Loucy (cell line): ENCODE measurements at regions not wholly inside any gene's neighbourhood (a gene's known extent, or its start where the extent isn't known, plus 50 kb on each side); places are given as distances from the start of the nearest gene placed in this dataset.

Experiments used
- H2AFZ ChIP-seq: fragments of 200-600 bp; sonication (generic); 2 replicates; pipeline ENCODE4 v1.6.0; 2016; ENCODE audit warnings: antibody characterized with exemption, mild to moderate bottlenecking, low read length, moderate library complexity
- H3F3A ChIP-seq: fragments of 200-600 bp; 2 replicates; pipeline ENCODE4 v1.6.0; 2016; ENCODE audit warnings: antibody characterized with exemption, low read depth, mild to moderate bottlenecking
- H3K27me3 ChIP-seq: fragments of 200-600 bp; sonication (generic); 2 replicates; pipeline ENCODE4 v1.6.1; 2014; ENCODE audit warnings: low read length, mild to moderate bottlenecking; ENCODE audit not compliant: insufficient read depth, poor library complexity, severe bottlenecking
- H3K36me3 ChIP-seq: fragments of 200-600 bp; sonication (generic); 2 replicates; pipeline ENCODE4 v1.6.1; 2016; ENCODE audit warnings: low read length; ENCODE audit not compliant: insufficient read depth
- H3K4me1 ChIP-seq: fragments of 200-600 bp; sonication (generic); 2 replicates; pipeline ENCODE4 v1.5.1; 2014; ENCODE audit warnings: low read length, mild to moderate bottlenecking; ENCODE audit not compliant: insufficient read depth, poor library complexity, severe bottlenecking
- H3K4me2 ChIP-seq: fragments of 200-600 bp; sonication (generic); 2 replicates; pipeline ENCODE4 v1.6.0; 2014; ENCODE audit warnings: antibody characterized with exemption, low read length, low read depth, mild to moderate bottlenecking; ENCODE audit not compliant: poor library complexity, severe bottlenecking
- H3K4me3 ChIP-seq: fragments of 200-600 bp; sonication (generic); 2 replicates; pipeline ENCODE4 v1.5.1; 2014; ENCODE audit warnings: low read length, mild to moderate bottlenecking, mixed read lengths; ENCODE audit not compliant: poor library complexity, severe bottlenecking
- H3K79me2 ChIP-seq: fragments of 200-600 bp; sonication (generic); 2 replicates; pipeline ENCODE4 v1.6.1; 2014; ENCODE audit warnings: low read length; ENCODE audit not compliant: insufficient read depth
- H3K9ac ChIP-seq: fragments of 200-600 bp; sonication (generic); 2 replicates; pipeline ENCODE4 v1.6.0; 2014; ENCODE audit warnings: mild to moderate bottlenecking, low read depth, low read length, moderate library complexity; ENCODE audit not compliant: poor library complexity, severe bottlenecking
- H3K9me2 ChIP-seq: fragments of 200-600 bp; sonication (generic); replicated peaks from 2 replicates; pipeline ENCODE4 v1.6.1; 2016; ENCODE audit warnings: low read depth, low read length, mixed read lengths
- H3K9me3 ChIP-seq: fragments of 200-600 bp; sonication (generic); 2 replicates; pipeline ENCODE4 v1.6.1; 2014; ENCODE audit warnings: mild to moderate bottlenecking, antibody characterized with exemption, low read length, low read depth; ENCODE audit not compliant: insufficient read depth
- H4K20me1 ChIP-seq: fragments of 200-600 bp; sonication (generic); 2 replicates; pipeline ENCODE4 v1.6.0; 2014; ENCODE audit warnings: antibody characterized with exemption, low read length, mild to moderate bottlenecking; ENCODE audit not compliant: insufficient read depth, poor library complexity, severe bottlenecking
- EZH2phosphoT487 ChIP-seq: fragments of 200-600 bp; IDR thresholded peaks from 2 replicates; pipeline ENCODE4 v1.6.1; 2018; ENCODE audit warnings: antibody characterized with exemption, mild to moderate bottlenecking, moderate library complexity, borderline replicate concordance
- TF ChIP-seq, protein P1 (sequence below): fragments of 200-600 bp; sonication (generic); conservative IDR thresholded peaks from 2 replicates; pipeline ENCODE4 v1.5.1; 2014; ENCODE audit warnings: mild to moderate bottlenecking, antibody characterized with exemption, low read length

DNA sequence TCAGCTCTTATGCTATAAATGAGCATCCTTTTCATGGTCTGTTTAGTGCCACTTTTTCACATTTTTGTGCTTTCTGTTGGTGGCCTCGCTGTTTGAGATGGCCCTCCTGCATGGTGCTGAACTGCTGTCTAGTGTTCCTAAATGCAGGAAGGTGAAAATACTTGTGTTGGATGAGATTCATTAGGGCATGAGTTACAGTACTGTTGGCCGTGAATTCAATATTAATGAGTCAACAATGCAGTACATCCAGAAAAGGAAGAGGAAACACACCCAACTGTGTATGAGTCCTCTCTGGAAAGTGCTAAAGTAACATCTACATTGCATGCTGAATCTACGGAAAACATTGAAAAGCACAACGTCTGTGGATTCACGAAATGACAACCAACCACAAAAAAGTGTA, 124.0 kb downstream of the HERPUD2 start:
- H3F3A ChIP-seq = no peaks in the 10 kb centered on the region

DNA sequence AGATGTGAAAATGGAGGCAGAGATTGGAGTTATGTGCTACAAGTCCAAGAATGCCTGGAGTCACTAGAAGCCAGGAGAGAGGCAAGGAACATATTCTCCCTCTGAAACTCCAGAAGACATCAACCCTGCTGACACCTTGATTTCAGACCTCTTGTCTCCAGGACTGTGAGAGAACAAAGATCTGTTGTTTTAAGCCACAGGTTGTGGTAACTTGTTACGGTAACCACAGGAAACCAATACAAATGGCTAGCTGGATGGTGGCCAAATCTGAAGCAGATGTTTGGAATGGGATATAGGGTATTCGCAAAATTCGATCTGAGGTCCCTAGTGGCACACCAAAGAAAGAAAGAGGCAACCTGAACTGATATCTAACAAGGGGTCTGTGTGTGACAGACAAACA, 129.0 kb downstream of the HERPUD2 start:
- Histone ChIP-seq H3F3A (no peaks in the 10 kb centered on the region), H3K27me3 (no peaks in the 10 kb centered on the region), H3K36me3 (no peaks in the 10 kb centered on the region), H3K79me2 (no peaks in the 10 kb centered on the region), H3K4me1 (peaks cover 7% of the 10 kb centered on the region), H3K9ac (no peak overlapping the region), H3K9me2 (no peaks in the 10 kb centered on the region), H3K9me3 (no peaks in the 10 kb centered on the region), H2AFZ (no peak overlapping the region), H3K4me3 (no peak overlapping the region), H3K4me2 (no peak overlapping the region), H4K20me1 (no peaks in the 10 kb centered on the region)
- no peak for TF ChIP-seq EZH2phosphoT487
- TF ChIP-seq, protein P1, sequence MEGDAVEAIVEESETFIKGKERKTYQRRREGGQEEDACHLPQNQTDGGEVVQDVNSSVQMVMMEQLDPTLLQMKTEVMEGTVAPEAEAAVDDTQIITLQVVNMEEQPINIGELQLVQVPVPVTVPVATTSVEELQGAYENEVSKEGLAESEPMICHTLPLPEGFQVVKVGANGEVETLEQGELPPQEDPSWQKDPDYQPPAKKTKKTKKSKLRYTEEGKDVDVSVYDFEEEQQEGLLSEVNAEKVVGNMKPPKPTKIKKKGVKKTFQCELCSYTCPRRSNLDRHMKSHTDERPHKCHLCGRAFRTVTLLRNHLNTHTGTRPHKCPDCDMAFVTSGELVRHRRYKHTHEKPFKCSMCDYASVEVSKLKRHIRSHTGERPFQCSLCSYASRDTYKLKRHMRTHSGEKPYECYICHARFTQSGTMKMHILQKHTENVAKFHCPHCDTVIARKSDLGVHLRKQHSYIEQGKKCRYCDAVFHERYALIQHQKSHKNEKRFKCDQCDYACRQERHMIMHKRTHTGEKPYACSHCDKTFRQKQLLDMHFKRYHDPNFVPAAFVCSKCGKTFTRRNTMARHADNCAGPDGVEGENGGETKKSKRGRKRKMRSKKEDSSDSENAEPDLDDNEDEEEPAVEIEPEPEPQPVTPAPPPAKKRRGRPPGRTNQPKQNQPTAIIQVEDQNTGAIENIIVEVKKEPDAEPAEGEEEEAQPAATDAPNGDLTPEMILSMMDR = no peak

More for the DNA sequence above, 124.0 kb downstream of the HERPUD2 start:
- no peak overlapping the region for H3K9ac ChIP-seq
- no peaks in the 10 kb centered on the region for H3K27me3 ChIP-seq
- H3K36me3 ChIP-seq = no peaks in the 10 kb centered on the region
- H4K20me1 ChIP-seq = no peaks in the 10 kb centered on the region
- no peaks in the 10 kb centered on the region for H3K9me2 ChIP-seq
- no peaks in the 10 kb centered on the region for H3K9me3 ChIP-seq
- TF ChIP-seq, protein P1 = no peak
- TF ChIP-seq EZH2phosphoT487 = no peak
- peaks cover 2% of the 10 kb centered on the region for H3K4me1 ChIP-seq
- H3K4me2 ChIP-seq = no peak overlapping the region
- no peaks in the 10 kb centered on the region for H3K79me2 ChIP-seq
- no peak overlapping the region for H2AFZ ChIP-seq
- no peak overlapping the region for H3K4me3 ChIP-seq

DNA sequence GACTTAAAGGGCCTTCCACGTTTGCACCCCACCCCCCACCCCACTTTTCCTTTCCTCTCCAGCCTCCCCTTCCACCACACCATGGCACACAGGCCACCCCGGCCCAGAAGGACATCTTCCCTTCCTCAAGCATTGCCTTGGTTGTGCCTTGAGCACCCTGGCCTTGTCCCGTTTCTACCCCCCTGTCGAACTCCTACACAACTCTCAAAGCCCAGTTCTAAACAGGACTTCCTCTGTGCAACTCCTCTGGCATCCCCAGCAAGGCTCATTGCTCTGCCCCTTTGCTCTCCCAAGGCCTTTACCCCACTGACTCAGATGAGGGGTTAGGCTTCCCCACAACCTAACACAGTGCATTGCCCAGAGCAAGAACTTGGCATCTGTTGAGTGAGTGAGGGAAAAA, 136.1 kb downstream of the HERPUD2 start:
- H3K9me3 ChIP-seq = no peaks in the 10 kb centered on the region
- H3K36me3 ChIP-seq = no peaks in the 10 kb centered on the region
- no peaks in the 10 kb centered on the region for H3K4me1 ChIP-seq
- H2AFZ ChIP-seq = no peak overlapping the region
- no peaks in the 10 kb centered on the region for H3K9me2 ChIP-seq
- no peaks in the 10 kb centered on the region for H3K27me3 ChIP-seq
- no peaks in the 10 kb centered on the region for H3K79me2 ChIP-seq
- H3K9ac ChIP-seq = no peak overlapping the region
- no peak overlapping the region for H3K4me2 ChIP-seq
- H4K20me1 ChIP-seq = no peaks in the 10 kb centered on the region
- H3F3A ChIP-seq = no peaks in the 10 kb centered on the region
- no peak for TF ChIP-seq EZH2phosphoT487
- TF ChIP-seq, protein P1 = no peak
- no peak overlapping the region for H3K4me3 ChIP-seq
